ENCODE measurements at regions not wholly inside any gene's neighbourhood (a gene's known extent, or its start where the extent isn't known, plus 50 kb on each side); places are given as distances from the start of the nearest gene placed in this dataset.
"Not testable (repeated sequence)": the region's sequence is repeated elsewhere in the genome, so short reads cannot be mapped to it uniquely, and the experiment has no call there.

DNA sequence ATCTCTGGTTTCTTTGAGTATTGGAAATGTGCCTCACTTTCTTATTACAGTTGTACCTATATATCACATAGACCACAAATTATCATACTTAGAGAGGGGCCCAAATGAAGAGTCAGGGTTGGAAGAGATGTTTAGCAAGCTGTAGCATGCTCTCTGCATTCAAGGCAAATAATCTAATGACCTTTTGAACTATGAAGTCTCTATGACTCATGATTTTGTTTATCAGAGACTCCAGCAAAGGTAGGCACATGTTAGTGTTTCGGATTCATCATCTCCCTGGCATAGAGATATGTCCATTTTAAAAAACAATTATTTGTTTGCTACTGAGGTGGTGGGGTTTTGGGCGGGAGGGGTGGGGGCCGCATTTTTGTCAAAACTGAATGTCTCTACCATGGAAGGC, 2000.1 kb downstream of the EFNA5 start:
- FAIRE-seq (no peak), DNase-seq (ENCODE audit: extremely low spot score, insufficient read length, low read depth) (no peak)

DNA sequence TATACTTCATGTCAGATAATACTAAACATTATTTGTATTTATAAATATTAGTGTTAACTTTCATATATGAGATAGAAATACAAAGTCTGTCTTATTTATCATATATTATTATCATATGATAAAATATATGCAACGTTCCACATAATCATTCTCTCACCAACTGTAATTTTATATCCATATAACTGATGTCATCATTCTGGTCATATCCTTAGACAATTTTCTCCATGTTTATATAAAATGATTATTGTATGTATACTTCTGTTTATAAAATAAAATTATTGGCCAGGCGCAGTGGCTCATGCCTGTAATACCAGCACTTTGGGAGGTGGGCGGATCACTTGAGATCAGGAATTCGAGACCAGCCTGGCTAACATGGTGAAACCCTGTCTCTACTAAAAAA, 2007.1 kb downstream of the EFNA5 start:
- FAIRE-seq (no peak), DNase-seq (ENCODE audit: extremely low spot score, insufficient read length, low read depth) (no peak)

DNA sequence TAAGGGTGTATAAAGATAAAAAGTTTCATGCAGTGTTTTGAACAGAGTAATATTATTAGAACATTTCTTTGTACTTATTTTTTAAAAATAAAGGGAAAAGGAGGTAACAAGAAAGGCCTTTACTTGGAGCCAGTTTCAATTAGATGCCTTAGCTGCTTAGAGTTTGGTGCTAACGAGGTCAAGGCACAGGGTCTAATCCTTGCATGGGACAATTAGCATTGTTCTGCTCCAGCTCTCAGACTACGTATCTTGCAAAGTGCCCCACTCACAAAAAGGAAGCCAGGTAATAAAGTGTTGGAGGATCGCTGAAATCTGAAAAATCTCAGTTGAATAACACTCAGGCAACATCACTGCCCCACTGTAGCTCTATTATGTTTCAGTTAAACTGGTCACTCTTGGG, 2011.3 kb downstream of the EFNA5 start:
- FAIRE-seq (no peak), DNase-seq (ENCODE audit: extremely low spot score, insufficient read length, low read depth) (no peak)

DNA sequence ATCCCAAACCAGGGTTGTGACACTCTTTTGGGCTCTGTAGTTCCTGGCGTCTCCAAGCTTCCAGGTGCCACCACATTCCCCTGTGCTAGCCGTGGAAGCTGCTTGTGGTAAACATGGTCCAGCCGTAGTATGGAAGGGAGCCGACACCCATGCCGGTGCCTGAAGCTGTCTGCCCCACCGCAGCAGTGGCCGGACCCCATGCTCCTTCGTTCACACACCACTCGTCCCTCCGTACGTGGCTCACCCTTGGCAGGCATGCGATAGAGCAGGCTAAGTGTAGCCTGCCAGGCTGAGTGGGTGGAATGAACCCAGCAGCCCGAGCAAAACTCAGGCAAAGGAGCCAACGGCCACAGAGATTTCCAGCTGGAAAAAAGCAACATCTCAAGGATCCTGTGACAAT, 2030.4 kb downstream of the EFNA5 start:
- no peak for FAIRE-seq
- no peak for DNase-seq (ENCODE audit: extremely low spot score, insufficient read length, low read depth)

DNA sequence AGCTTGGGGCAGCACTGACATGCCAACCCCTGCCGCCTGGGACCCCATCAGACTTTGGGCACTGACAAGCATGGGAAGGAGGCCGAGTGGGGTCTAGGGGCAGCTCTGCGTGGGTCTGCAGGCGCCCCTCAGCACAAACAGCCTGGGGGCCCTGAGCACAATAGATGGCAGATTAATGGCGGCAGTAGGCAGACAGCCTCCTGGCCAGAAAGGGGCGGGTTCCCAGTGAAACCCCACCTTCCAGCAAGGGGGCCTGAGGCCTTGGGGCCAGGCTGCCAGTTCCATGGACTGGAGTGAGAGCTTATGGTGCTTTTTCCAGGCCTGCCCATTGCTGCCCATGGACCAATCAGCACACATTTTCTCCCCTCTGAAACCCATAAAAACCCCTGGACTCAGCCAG, 2031.2 kb downstream of the EFNA5 start:
- FAIRE-seq, result no peak
- DNase-seq (ENCODE audit: extremely low spot score, insufficient read length, low read depth), result no peak

DNA sequence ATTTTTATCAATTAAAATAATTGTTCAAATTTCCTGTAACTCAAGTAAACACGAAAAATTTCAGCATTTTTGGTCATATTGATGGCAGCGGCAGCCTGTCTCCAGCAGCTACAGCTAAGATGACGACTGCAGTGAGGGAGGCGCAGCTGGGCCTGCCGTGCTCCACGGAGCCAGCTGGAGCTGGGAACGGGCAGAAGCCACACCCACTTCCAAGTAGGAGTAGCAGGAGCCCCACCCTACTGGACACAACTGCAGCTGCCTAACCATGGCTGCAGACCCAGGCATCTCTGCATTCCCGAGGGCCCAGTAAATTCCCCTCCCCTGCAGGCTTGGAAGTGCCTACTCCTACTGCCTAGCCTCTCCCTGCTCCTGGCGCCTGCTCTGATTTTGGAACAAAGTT, 2031.7 kb downstream of the EFNA5 start:
- FAIRE-seq (no peak), DNase-seq (ENCODE audit: extremely low spot score, insufficient read length, low read depth) (no peak)

DNA sequence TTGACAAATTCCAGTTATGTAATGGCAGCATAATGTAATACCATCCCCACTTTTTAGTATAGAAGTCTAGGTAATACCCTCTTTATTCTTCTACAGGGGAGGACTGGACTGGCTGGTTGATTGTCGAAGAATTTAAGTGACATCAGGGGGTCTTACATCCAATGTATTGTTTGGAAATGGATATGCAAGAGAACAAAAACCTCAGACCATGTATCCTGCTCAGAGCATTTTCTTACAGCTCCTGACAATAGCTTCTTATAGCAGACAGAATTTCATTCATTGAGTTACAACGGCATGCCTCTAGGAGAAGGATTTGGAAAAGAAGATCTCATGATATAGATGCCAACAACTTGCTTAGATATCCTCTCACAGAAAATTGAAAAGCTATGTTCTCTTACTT, 2032.3 kb downstream of the EFNA5 start:
- FAIRE-seq (no peak), DNase-seq (ENCODE audit: extremely low spot score, insufficient read length, low read depth) (no peak)

DNA sequence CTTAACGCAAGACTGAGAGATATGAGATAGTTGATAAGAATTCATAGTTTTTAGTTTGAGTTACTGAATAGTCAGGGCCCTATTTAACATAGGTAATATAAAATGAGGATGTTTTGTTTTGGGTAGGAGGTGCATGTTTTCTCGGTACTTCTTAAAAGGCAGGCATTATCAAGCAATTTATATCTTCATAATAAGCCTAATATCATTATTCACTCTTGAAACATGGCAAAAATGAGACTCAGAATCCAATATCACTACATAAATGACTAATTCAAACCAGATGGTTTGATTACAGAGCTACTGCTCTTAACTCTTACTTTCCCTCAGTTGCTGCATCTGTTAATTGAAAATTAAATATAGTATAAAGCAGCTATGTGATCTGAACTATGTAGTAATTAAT, 2038.7 kb downstream of the EFNA5 start:
- DNase-seq (ENCODE audit: extremely low spot score, insufficient read length, low read depth) (no peak), FAIRE-seq (no peak)

DNA sequence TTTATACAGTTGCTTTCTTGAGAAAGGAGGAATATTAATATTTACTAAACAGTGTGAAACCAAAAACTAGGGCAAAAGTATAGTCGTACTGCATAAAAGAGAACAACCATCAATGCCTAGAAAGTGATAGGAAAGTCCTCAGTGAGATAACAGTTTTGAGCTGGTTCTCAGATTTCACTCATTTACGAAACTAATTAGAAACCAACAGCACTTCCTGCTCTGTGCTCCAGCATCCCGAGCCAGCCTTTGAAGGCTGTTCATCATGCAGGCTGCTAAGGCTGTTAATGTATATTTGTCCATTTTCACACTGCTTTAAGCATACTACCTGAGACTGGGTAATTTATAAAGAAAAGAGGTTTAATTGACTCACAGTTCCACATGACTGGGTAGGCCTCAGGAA, 2039.9 kb downstream of the EFNA5 start:
- FAIRE-seq, result no peak

DNA sequence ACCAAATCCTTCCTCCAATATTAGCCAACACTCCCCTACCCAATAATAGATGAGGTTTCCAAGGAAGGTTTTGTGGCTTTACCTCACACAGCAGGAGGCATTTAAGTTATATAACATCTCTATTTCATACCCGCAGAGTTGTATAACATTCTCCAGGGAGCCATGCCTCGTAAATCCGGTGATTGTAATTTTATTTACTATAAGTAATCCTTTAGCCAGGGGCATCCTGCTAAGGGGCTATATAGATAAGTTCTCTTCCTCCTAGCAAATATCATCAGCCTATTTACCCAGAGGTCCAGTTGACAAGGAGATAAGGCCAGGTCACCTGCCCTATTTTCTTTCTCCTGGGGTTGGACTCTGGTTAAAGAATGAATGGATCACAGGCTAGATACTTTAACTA, 2051.0 kb downstream of the EFNA5 start:
- DNase-seq (ENCODE audit: extremely low spot score, insufficient read length, low read depth) (no peak), FAIRE-seq (no peak)

More for the DNA sequence above, 2039.9 kb downstream of the EFNA5 start:
- DNase-seq (ENCODE audit: extremely low spot score, insufficient read length, low read depth), result no peak

DNA sequence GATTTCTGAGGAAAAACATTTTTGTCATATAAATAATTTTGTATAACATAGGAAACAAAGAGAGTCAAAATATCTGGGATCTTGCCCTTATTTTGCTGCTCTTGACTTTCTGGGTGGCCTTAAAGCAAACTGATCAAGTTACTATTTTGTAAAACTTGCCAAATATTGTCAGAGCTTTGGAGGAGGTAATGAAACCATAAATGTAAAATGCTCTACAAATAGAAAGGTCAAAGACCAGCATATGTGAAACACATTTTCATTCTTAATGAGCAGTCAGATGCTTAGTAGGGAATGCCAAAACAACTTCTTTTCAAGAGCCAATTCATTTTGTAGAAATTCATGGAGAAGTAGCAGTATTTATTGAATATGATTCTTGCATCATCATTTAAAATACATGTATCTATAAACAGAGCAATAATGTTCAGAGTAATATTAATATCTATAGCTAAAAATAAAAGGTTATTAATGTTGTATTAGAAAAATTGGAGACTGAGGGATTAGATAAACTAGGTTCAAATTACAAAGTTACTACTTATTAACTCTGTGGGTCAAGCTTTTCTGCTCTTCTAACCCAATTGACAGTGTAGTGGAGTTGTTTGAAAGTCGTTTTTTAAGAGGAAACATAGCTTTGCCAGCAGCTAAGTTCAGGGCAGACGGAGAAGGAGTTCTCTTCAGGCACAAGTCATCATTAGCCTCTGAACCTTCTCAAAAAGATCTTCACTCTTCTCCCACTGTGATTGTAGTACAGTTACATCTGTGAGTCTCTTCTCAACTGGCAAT, 2053.1 kb downstream of the EFNA5 start:
- no peak for FAIRE-seq
- DNase-seq (ENCODE audit: extremely low spot score, insufficient read length, low read depth), result no peak

DNA sequence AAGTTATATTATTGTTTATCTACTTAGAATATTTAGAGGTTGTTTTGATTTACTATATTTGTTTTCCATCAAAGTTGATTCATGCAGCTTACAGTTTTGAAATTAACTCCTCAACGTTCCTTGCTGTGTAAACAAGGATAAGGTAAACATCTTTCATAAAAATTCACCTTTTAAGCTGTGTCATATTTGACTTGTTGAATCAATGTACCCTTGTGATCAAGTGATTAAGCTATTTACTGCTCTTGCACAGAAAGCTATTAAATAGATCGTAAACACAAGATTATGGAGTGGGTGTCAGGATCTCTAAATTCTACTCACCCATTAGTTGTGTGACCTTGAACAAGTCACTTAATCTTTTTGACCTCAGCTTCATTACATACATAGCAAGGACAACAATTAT, 2054.0 kb upstream of the NUDT12 start:
- DNase-seq (ENCODE audit: extremely low spot score, insufficient read length, low read depth), result no peak
- FAIRE-seq, result no peak

DNA sequence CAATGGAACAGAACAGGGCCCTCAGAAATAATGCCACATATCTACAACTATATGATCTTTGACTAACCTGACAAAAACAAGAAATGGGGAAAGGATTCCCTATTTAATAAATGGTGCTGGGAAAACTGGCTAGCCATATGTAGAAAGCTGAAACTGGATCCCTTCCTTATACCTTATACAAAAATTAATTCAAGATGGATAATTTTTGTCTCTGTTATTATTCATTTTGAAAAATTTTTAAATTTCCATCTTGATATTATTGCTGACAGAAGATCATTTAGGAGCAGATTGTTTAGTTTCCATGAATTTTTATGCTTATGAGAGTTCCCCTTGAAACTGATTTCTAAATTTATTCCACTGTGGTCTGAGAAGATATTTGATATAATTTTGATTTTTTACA, 2039.8 kb upstream of the NUDT12 start:
- DNase-seq (ENCODE audit: extremely low spot score, insufficient read length, low read depth); FAIRE-seq: not testable (repeated sequence)

DNA sequence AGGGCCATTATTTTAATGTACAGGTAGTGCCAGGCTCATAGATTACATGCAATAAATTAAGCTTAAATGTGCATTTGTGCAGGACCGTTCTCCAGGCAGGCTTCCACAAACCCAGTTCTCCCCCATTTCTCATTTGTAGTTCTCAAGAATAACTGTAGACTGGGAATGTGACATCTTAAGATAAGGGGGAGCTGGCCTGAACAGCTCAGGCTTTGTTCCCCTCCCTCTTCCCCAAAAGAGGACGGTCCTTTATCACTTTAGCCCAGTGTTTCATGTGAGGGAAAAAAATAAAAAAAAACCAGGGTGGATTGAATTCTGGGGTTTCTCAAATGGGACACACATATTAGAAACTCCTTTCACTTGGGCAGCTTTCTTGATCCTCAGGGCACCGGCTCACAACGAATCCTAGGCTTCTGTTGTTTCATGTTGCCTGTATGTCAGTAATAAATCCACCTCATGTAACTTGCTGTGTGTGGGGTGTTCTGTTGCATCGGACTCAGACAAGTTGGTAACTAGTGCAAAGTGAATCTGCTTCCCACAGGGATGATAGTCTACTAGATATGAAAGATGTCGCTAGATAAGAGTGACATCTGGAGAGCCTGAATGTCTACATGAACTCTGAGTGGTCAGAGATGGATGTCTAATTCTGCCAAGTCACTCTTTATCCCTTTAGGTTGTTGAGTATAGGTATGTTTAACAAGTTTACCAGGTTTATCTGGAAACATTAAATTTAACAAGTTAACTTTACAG, 2030.6 kb upstream of the NUDT12 start:
- no peak for FAIRE-seq
- DNase-seq (ENCODE audit: extremely low spot score, insufficient read length, low read depth), result no peak

DNA sequence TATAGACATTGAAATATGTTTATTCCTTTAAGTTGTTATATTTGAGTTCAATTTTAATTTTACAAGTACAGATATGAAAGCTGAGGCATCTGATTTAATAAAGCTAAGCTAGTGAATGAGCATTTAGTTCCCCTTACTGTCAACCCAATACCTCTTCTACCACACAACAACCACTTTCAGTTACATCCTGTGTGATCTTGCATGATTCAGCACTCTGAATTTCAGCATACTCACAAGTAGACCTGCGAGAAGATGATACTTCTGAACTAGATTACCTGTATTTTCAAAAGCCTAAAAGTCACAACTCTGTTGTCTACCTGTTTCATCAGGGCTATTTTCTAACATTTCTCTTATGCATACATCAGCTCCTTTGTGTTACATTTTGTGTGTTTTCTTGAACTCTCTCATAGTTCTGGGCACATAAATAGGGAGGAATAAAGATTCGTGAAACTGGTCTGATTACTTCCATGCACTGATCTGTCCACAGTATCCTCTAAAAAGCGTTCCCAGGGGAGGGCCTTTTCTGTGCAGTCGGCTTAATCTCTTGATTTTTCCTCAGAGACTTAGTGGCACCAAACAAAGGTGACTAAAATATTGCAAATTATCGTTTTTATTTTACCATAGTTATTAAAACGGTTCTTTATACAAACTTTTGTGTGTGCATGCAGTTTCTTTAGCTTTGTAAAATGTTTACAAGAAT, 2025.5 kb upstream of the NUDT12 start:
- DNase-seq (ENCODE audit: extremely low spot score, insufficient read length, low read depth) (no peak), FAIRE-seq (no peak)

DNA sequence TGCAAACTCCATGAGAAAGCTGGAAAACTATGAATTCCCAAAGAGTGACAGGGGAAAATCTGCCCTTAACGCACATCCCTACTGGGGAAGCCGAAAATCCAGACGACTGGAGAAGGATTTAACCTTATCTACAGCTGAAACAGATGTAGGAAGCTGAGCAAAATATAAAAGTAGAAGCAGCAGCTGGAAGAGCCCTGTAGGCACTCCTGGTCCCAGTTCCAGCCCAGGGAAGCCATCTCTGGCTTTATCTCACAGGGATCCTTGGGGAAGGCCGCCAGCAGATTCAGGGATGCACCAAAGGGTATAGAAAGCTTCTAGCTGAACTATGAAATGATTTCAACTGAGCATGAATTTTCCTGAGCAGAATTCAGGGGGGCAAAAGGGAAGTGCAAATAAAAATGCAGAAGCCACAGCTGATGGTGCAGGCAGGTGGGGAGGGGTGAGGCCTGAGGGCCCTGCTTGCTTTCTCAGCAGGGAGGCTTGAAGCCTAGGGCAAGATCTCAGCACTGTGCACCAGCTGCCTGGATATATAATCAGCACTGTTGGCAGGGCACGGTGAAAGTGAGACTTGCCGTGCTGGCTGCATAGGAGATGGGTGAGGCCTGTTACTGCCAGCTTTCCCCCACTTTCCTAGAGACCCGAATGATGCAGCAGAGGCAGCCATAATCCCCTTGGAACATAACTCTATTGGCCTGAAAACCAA, 2019.5 kb upstream of the NUDT12 start:
- DNase-seq (ENCODE audit: extremely low spot score, insufficient read length, low read depth) (no peak), FAIRE-seq (no peak)

DNA sequence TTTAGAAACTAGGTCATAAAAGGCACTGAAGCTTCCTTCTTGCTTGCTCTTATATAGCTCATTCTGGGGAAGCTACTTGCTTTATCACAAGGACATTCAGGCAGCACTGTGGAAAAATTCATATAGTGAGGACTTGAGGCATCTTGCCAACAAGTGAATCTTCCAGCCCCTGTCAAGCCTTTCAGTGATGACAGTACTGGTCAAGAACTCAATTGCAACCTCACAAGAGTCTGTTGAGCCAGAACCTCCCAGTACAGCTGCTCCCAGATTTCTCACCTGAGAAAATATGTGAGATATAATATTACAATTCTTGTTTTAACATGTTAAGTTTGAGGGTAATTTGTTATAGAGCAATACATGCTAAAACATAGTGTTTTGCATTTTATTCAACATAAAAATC, 2011.0 kb upstream of the NUDT12 start:
- FAIRE-seq, result no peak
- no peak for DNase-seq (ENCODE audit: extremely low spot score, insufficient read length, low read depth)

DNA sequence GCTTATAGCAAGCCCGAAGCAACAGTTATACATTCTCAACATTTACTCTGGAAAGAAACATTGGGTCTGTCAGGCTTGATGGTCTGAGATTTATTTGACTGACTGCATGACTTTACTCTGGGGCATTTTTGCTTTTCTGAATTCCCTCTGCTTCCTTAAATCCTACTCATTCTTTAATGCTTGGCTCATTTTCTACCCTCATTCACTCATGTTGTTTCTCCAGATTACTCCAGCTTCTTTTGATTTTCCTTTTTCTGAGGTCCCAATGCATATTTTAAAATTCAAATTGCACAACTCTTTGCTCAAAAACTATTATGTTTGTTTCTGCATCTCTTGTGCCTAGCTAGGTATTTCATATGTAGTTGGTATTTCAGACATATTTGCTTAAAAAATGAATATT, 2002.9 kb upstream of the NUDT12 start:
- FAIRE-seq, result no peak
- no peak for DNase-seq (ENCODE audit: extremely low spot score, insufficient read length, low read depth)

DNA sequence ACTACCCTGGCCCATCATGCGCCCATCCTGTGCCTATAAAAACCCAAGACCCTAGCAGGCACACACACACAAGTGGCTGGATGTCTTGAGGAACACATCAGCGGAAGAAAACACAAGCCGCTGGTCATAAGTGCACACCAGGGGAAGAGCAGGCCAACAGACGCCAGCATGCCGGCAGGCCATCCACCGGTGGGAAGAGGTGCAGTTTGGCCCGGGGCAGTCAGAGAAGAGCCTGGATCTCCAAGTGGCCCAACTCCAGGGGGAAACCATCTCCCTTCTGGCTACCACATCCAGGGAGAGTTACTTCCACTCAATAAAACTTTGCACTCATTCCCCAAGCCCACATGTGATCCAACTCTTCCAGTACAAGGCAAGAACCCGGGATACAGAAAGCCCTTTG, 2001.3 kb upstream of the NUDT12 start:
- no peak for FAIRE-seq

DNA sequence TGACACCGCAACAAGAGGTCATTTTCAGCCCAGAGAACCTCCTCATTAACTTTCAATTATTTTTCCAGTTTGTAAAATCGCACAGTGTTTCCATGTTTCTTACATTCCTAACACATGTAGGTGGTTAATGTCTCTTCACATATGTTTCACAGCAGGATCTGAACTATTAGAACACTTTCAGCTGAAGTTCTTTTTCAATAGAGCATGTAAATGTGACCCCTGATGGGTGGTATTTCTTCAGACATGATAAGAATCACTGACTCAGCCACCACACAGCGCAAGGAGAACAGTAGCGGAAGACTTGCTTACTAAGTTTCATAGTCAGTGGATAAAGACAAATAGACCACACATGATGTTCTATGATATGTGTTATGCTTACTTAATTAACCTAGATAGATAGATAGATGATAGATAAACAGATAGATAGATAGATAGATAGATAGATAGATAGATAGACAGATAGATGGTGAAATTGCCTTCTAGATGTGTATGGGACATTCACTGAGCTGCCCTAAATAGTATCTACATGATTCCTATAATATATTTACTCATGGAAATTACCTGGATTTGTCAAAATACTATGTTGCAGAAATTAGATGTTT, 1992.1 kb upstream of the NUDT12 start:
- DNase-seq (ENCODE audit: extremely low spot score, insufficient read length, low read depth) (no peak), FAIRE-seq (no peak)

More for the DNA sequence above, 2001.3 kb upstream of the NUDT12 start:
- DNase-seq (ENCODE audit: extremely low spot score, insufficient read length, low read depth), result no peak
